Cardiac muscle cell (in vitro differentiated cells and primary cell): ENCODE measurements at regions not wholly inside any gene's neighbourhood (a gene's known extent, or its start where the extent isn't known, plus 50 kb on each side); places are given as distances from the start of the nearest gene placed in this dataset.

ENCODE experiments used
- DNase-seq, 2 donors: peaks; one replicate each; pipeline versions ENCODE4 v3.0.0 to v3.0.0-alpha.2; 2010 to 2017; ENCODE audit warnings: low read depth in 1 of 2, low spot score in 1 of 2
- H3K27ac ChIP-seq: fragments of 200-600 bp; sonication (generic); 2 replicates; pipeline ENCODE4 v1.5.1; 2016
- H3K27me3 ChIP-seq: fragments of 200-600 bp; sonication (generic); 2 replicates; pipeline ENCODE4 v1.6.0; 2016; ENCODE audit warnings: control low read depth
- H3K36me3 ChIP-seq: fragments of 200-600 bp; sonication (generic); 2 replicates; pipeline ENCODE4 v1.5.1; 2016; ENCODE audit warnings: control low read depth
- H3K4me1 ChIP-seq: fragments of 200-600 bp; sonication (generic); 2 replicates; pipeline ENCODE4 v1.8.1; 2017; ENCODE audit warnings: low read depth, mild to moderate bottlenecking, mixed run types
- H3K4me3 ChIP-seq: fragments of 200-600 bp; sonication (generic); 2 replicates; pipeline ENCODE4 v1.5.1; 2016; ENCODE audit warnings: mild to moderate bottlenecking
- H3K9me3 ChIP-seq: fragments of 200-600 bp; sonication (generic); 2 replicates; pipeline ENCODE4 v1.5.1; 2017; ENCODE audit warnings: low read depth, mild to moderate bottlenecking, control low read depth
- TF ChIP-seq, protein P1 (sequence below): IDR thresholded peaks from 2 replicates; pipeline ENCODE4 v1.5.1; 2012; ENCODE audit warnings: low read depth, mild to moderate bottlenecking, low read length

DNA sequence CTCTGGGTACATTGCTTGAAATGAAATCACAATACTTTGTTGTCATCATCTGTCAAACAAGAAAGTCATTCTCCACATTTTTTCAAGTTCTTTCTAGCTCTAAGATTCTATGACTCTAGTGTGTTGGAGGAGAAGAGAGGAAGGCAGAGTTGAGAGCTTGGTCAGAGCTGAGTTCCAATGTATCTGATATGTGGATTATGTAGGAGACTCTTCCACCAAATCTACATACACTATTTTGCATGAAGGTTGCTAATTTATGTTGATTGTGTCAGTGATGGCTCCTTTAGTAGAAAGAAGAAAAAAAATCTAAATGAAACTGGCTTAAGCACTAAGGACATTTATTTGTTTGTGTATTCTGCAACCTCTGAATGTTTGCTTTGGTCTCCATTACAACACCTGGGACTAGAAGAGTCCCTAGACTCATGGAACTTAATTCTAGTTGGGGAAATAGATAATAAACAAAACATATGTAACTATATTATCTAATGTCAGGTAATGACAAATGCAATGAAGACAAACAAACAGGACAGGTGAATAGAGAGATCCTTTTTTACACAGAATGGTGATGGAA lies 691.9 kb downstream of the UQCRFS1 start:
- DNase-seq, result no peak
- no peaks in the 10 kb centered on the region for H3K27me3 ChIP-seq
- H3K9me3 ChIP-seq, result no peaks in the 10 kb centered on the region
- H3K27ac ChIP-seq, result no peak overlapping the region
- TF ChIP-seq, protein P1, sequence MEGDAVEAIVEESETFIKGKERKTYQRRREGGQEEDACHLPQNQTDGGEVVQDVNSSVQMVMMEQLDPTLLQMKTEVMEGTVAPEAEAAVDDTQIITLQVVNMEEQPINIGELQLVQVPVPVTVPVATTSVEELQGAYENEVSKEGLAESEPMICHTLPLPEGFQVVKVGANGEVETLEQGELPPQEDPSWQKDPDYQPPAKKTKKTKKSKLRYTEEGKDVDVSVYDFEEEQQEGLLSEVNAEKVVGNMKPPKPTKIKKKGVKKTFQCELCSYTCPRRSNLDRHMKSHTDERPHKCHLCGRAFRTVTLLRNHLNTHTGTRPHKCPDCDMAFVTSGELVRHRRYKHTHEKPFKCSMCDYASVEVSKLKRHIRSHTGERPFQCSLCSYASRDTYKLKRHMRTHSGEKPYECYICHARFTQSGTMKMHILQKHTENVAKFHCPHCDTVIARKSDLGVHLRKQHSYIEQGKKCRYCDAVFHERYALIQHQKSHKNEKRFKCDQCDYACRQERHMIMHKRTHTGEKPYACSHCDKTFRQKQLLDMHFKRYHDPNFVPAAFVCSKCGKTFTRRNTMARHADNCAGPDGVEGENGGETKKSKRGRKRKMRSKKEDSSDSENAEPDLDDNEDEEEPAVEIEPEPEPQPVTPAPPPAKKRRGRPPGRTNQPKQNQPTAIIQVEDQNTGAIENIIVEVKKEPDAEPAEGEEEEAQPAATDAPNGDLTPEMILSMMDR, result no peak
- no peak overlapping the region for H3K4me3 ChIP-seq
- no peaks in the 10 kb centered on the region for H3K4me1 ChIP-seq
- H3K36me3 ChIP-seq, result no peaks in the 10 kb centered on the region

DNA sequence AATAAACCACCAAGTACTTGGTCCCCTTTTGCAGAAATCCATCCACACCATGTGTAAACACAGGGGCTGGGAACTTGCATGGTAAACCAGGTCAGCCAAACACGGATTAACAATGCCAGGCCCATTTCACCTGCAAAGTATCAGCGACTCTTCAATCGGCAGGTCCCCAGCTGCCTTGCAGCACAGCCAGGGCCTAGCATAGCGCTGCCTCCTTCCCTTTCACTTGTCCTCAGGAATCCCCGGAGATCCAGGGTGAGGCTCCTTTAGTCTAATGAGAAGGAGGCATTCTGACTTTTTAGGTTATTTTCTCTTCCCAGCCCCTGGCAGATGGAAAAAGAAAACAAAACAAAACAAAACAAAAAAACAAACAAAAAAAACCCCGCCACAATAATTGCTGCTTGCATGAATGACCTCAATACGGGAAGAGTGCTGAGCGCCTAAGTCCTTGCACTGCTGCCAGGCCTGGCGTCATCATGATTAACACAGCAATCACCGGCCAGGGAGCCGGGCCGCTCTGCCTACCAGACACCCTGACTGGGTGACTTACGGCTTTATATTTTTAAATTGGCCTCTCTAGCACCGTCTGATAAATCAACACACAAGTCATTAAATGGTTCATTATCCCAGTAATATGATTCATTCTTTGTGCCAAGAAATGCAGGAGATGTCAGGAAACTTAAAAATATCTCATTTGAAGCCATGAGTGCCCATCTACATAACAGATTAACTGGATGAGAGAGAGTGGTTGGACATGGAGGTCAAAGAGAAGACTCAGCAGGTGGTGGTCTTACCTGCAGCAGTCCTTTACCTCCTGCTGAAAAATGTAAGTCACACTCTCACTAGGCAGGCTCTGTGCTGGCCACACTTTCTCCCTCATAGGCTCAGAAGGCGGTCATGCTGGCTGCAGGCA lies 692.7 kb downstream of the UQCRFS1 start:
- Histone ChIP-seq H3K27ac (no peak overlapping the region), H3K4me1 (no peaks in the 10 kb centered on the region), H3K36me3 (no peaks in the 10 kb centered on the region), H3K4me3 (no peak overlapping the region), H3K9me3 (no peaks in the 10 kb centered on the region), H3K27me3 (no peaks in the 10 kb centered on the region)
- no peak for DNase-seq
- TF ChIP-seq, protein P1, result no peak

DNA sequence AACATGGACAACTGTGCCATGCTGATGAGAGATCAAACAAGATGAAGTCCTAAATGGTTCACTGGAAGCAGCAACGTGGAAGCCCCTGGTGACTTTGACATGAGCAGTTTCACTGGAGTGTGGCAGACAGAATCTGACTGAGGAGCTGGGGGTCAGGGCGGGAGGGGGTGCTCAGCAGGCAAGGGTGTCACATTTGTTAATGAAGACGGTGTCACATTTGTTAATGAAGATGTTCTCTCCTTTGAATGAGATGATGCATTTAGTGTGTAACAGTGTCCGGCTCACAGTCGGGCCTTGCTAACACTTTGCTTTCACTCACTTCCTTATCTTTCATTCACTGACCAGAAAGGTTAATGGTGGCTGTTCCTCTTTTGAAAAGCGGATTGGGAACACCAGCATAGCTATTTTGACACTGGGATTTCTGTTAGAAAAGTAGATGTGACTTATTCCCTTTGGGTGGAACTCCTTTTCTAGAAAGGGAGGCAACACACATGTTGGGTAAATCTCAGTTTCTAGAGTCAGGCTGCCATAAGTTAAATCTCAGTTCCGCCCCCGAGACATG lies 693.7 kb downstream of the UQCRFS1 start:
- TF ChIP-seq, protein P1, result no peak
- Histone ChIP-seq H3K9me3 (no peaks in the 10 kb centered on the region), H3K27me3 (no peaks in the 10 kb centered on the region), H3K4me1 (no peaks in the 10 kb centered on the region), H3K36me3 (no peaks in the 10 kb centered on the region), H3K27ac (no peak overlapping the region), H3K4me3 (no peak overlapping the region)
- no peak for DNase-seq

DNA sequence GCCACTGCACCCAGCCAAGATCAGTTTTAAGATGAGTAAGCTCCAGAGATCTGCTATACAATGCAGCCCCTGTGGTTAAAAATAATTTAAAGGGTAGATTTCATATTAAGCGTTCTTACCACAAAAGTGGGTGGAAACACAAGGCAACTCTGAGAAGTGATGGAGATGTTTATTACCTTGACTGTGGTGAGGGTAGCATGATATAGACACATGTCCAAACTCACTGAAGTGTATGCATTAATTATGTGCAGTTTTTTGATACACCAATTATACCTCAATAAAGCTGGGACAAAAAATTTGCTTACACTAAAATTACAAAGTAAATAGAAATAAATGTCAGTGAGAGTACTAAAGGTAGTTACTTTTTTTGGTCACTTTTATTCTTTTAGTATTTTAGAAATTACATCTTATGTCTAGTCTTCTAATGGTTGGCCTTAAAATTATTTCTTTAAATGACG lies 696.5 kb downstream of the UQCRFS1 start:
- no peak for DNase-seq
- Histone ChIP-seq H3K36me3 (no peaks in the 10 kb centered on the region), H3K27me3 (no peaks in the 10 kb centered on the region), H3K9me3 (no peaks in the 10 kb centered on the region), H3K4me3 (no peak overlapping the region), H3K27ac (no peak overlapping the region), H3K4me1 (no peaks in the 10 kb centered on the region)
- TF ChIP-seq, protein P1, result no peak

DNA sequence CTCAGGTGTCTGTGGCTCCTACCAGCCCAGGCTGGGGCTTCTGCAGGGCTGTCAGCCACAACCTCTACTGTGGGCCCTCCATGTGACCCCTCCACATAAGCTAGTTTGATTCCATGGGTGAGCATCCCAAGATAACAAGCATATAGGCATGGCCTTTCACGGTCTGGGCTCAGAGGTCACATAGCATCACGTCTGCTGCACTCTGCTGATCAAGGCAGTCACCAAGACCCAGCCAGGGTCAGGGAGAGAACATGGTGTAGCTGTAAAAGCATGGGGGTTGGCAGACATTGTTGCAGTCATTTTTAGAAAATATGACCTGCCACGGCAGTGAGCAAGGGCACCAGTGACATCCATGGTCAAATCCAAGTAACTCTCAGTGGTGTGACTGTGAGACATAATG lies 698.8 kb downstream of the UQCRFS1 start:
- TF ChIP-seq, protein P1, result no peak
- no peaks in the 10 kb centered on the region for H3K9me3 ChIP-seq
- no peaks in the 10 kb centered on the region for H3K27me3 ChIP-seq
- H3K36me3 ChIP-seq, result no peaks in the 10 kb centered on the region
- DNase-seq, result no peak
- no peaks in the 10 kb centered on the region for H3K4me1 ChIP-seq
- no peak overlapping the region for H3K27ac ChIP-seq
- no peak overlapping the region for H3K4me3 ChIP-seq
